GM06990 (cell line): ENCODE measurements at regions not wholly inside any gene's neighbourhood (a gene's known extent, or its start where the extent isn't known, plus 50 kb on each side); places are given as distances from the start of the nearest gene placed in this dataset.

ENCODE experiments used
- DNase-seq: peaks from one replicate; pipeline ENCODE4 v3.0.0-alpha.2; 2011; ENCODE audit not compliant: insufficient read length; ENCODE audit errors: extremely low read depth
- H3K27me3 ChIP-seq: replicated peaks from 2 replicates; pipeline ENCODE4 v1.6.0; 2011; ENCODE audit warnings: low read length; ENCODE audit not compliant: control insufficient read depth, insufficient read depth
- H3K36me3 ChIP-seq: 2 replicates; pipeline ENCODE4 v1.5.1; 2011; ENCODE audit warnings: low read length; ENCODE audit not compliant: control insufficient read depth, insufficient read depth
- H3K4me3 ChIP-seq: replicated peaks from 2 replicates; pipeline ENCODE4 v1.5.1; 2011; ENCODE audit warnings: low read depth, mild to moderate bottlenecking, control low read depth, low read length
- TF ChIP-seq, protein P1 (sequence below): IDR thresholded peaks from 2 replicates; pipeline ENCODE4 v1.5.1; 2011; ENCODE audit warnings: low read length, control low read depth, mild to moderate bottlenecking, inconsistent platforms; ENCODE audit not compliant: insufficient read depth, poor library complexity, severe bottlenecking

DNA sequence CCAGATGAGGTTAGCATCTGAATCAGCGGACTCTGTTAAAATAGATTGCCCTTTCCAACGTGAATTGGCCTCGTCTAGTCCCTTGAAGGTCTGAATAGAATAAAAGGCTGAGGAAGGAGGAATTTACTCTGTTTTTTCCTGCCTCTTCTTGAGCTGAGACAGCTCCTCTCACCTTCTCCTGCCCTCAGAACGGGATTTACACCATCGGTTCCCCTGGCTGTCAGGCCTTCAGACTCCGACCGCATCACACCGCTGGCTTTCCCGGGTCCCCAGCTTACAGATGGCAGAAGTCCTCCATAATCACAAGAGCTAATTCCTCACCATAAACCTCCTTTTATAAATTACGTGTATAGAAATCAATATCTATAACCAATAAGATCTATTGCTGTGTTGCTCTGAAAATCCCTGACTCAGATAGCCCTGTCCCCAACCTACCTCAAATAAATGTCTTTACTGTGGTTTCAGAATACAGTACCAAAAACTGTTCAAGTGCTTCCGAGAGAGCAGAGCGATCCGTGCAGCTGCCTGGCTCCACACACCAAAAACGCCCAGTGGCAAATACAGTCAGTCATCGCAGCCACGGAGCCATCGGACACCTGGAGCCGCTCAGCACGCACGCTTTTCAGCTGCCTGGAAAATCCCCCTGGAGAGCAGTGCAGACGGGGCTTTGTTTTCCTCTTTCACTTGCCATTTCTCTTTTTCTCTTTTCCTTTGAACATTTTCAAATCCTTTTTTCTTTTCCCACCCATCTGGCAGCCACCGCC is 196.9 kb downstream of the NRP2 start:
- H3K36me3 ChIP-seq = no peaks in the 10 kb centered on the region
- TF ChIP-seq, protein P1, sequence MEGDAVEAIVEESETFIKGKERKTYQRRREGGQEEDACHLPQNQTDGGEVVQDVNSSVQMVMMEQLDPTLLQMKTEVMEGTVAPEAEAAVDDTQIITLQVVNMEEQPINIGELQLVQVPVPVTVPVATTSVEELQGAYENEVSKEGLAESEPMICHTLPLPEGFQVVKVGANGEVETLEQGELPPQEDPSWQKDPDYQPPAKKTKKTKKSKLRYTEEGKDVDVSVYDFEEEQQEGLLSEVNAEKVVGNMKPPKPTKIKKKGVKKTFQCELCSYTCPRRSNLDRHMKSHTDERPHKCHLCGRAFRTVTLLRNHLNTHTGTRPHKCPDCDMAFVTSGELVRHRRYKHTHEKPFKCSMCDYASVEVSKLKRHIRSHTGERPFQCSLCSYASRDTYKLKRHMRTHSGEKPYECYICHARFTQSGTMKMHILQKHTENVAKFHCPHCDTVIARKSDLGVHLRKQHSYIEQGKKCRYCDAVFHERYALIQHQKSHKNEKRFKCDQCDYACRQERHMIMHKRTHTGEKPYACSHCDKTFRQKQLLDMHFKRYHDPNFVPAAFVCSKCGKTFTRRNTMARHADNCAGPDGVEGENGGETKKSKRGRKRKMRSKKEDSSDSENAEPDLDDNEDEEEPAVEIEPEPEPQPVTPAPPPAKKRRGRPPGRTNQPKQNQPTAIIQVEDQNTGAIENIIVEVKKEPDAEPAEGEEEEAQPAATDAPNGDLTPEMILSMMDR = no peak
- no peaks in the 10 kb centered on the region for H3K27me3 ChIP-seq
- no peak for DNase-seq
- no peak overlapping the region for H3K4me3 ChIP-seq

DNA sequence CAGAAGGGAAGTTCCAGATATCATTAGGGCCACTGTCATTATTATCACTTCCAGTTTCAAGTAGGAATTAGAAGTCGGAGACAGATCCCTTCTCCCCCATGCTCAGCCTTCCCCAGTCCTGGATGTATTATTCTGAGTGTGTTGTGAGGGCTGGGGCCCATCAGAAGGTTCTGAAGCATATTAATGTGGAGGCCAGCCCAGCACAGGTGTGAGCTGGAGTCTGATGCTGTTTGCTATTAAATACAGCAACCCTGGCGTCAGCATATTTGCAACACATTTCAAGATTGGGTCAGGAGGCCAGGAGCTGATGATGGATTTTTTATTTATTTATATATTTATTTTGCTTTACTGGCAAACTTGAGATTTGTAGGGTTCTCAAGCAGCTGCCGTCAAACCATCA is 195.2 kb downstream of the NRP2 start:
- Histone ChIP-seq H3K36me3 (no peaks in the 10 kb centered on the region), H3K27me3 (no peaks in the 10 kb centered on the region), H3K4me3 (no peak overlapping the region)
- no peak for DNase-seq
- TF ChIP-seq, protein P1 = no peak

DNA sequence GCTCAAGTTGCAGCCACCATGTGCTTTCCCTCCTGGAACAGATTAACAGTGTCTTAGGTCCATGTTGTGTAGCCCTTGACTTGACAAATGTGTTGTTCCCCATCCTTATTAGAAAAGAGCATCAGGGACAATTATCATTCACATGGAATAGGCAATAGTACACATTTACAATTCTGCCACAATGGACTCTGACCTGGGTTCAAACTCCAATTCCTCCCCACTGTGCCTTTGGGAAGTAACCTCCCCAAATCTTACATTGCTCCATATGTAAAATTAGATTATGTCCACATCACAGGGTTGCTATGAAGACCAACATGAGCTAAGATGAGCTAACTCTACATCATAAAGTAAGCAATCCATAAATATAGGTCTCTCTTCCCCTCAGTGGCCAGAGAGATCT is 193.8 kb downstream of the NRP2 start:
- no peak overlapping the region for H3K4me3 ChIP-seq
- H3K27me3 ChIP-seq = no peaks in the 10 kb centered on the region
- no peak for DNase-seq
- H3K36me3 ChIP-seq = no peaks in the 10 kb centered on the region
- TF ChIP-seq, protein P1 = no peak

DNA sequence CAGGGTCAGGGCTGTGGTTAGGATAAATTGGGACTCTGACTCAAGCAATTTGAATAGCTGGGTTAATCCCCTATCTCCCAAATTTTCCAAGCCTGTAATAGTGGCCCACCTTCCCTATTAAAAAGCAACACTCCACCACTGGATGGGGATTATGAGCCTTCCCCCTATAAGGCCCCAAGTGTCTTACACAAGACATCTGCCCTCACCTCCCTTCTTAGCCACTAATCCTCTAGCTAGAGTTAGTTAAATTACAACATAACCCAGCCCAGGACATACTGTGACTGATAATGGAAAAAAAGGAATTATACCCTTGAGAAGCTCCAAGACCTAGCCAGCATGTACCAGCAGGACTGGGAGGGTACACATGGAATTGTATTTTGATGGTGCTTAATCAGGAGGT is 190.4 kb downstream of the NRP2 start:
- Histone ChIP-seq H3K27me3 (no peaks in the 10 kb centered on the region), H3K36me3 (no peaks in the 10 kb centered on the region), H3K4me3 (no peak overlapping the region)
- TF ChIP-seq, protein P1 = no peak
- DNase-seq = no peak

DNA sequence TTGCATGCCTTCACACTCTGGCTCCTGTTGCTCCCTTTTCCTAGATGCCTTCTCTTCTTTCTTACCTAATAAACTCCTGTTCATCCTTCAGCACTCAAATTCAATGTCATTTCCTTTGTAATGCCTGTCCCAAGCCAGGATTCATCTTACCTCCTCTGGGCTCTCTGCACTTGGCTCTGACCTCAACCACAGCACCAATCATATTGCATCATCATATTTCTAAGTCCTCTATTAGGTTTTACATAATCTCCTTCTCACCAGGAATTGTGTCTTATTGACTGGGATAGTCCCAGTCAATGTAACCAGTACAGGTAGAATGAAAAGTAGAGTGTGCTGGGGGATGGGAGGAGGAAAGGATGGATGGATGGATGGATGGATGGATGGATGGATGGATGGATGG is 187.1 kb downstream of the NRP2 start:
- H3K4me3 ChIP-seq = no peak overlapping the region
- no peak for DNase-seq

More for the DNA sequence above, 187.1 kb downstream of the NRP2 start:
- Histone ChIP-seq H3K27me3 (no peaks in the 10 kb centered on the region; the same call in 1 of the 2 replicates), H3K36me3 (no peaks in the 10 kb centered on the region)
- TF ChIP-seq, protein P1 = no peak
